ENCODE measurements at regions not wholly inside any gene's neighbourhood (a gene's known extent, or its start where the extent isn't known, plus 50 kb on each side); places are given as distances from the start of the nearest gene placed in this dataset.

- DNase-seq (ENCODE audit: low spot score), result no peak
- Histone ChIP-seq H3K9me3 (no peaks in the 10 kb centered on the region), H3K27ac (no peak overlapping the region), H3K36me3 (no peaks in the 10 kb centered on the region), H3K27me3 (no peaks in the 10 kb centered on the region), H3K4me1 (no peaks in the 10 kb centered on the region), H3K4me3 (no peak overlapping the region)
- no peak for TF ChIP-seq CTCF (IDR thresholded peaks at IDR 0.05)
These were observed 60.6 kb downstream of the DRD1 start for GRCh38 chr5:175383350-175383749.

GRCh38 chr5:175382171-175382570, 61.8 kb downstream of the DRD1 start:
- H3K4me3 ChIP-seq, result no peak overlapping the region
- no peaks in the 10 kb centered on the region for H3K9me3 ChIP-seq
- H3K4me1 ChIP-seq, result no peaks in the 10 kb centered on the region
- no peaks in the 10 kb centered on the region for H3K36me3 ChIP-seq
- TF ChIP-seq CTCF (IDR thresholded peaks at IDR 0.05), result no peak
- no peak for DNase-seq (ENCODE audit: low spot score)
- H3K27me3 ChIP-seq, result no peaks in the 10 kb centered on the region
- H3K27ac ChIP-seq, result no peak overlapping the region

DNA sequence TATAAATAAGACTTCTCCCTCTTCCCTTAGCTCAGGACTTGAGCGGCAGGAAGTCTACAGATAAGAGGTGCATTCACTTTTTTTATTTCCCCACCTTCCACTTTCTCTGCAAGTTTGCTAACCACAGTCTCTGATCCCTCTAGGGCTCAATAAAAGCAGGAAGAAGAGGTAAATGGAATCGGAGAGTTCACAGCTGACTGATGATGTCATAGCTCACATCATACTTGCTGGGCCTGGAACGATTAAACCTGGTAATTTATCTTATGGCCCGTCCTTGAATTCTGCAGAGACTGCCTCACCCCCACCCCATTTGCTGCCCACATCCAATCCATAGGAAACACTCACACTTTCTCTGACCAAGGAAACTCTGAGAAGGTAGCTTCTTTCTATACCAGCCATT, 62.9 kb downstream of the DRD1 start:
- Histone ChIP-seq H3K27ac (no peak overlapping the region), H3K4me1 (no peaks in the 10 kb centered on the region), H3K36me3 (no peaks in the 10 kb centered on the region), H3K27me3 (no peaks in the 10 kb centered on the region), H3K9me3 (no peaks in the 10 kb centered on the region), H3K4me3 (no peak overlapping the region)
- no peak for TF ChIP-seq CTCF (IDR thresholded peaks at IDR 0.05)
- no peak for DNase-seq (ENCODE audit: low spot score)

DNA sequence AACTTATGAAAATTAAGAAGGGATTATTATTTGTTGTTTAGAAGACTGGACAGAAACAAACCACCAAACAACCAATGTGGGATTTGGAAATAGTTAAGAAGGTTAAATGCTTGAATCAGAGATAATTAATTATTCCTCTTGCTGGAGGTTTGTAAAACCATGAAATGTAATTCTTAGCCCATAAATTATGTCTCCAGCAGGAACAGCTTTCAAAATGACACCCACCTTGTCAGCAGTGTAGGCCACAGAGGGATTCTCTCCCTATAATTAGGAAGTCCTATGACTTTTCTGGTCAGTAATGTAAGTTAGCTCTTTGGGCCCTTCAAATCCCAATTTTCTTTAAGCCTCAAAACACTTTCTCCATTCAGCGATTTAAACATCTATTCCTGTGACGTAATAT, 63.3 kb downstream of the DRD1 start:
- no peaks in the 10 kb centered on the region for H3K4me1 ChIP-seq
- no peak for DNase-seq (ENCODE audit: low spot score)
- H3K36me3 ChIP-seq, result no peaks in the 10 kb centered on the region
- TF ChIP-seq CTCF (IDR thresholded peaks at IDR 0.05), result no peak
- no peaks in the 10 kb centered on the region for H3K27me3 ChIP-seq
- no peaks in the 10 kb centered on the region for H3K9me3 ChIP-seq
- H3K4me3 ChIP-seq, result no peak overlapping the region
- no peak overlapping the region for H3K27ac ChIP-seq

DNA sequence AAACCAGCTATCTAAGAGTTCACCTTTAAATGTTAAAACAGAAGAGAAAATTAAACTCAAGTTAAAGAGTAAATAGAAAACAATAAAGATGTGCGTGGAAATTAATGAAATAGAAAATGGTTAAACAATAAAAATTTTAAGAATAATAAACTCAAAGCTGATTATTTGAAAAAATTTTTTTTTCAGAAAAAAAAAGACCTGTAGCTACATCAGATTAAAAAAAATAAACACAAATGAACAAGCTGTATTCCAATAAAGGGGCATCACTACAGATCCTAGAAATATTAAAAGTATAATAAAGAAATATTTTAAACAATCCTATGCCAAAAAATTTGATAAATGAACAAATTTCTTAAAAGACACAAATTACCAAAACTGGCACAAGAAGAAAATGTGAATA, 64.1 kb downstream of the DRD1 start:
- Histone ChIP-seq H3K27ac (no peak overlapping the region), H3K36me3 (no peaks in the 10 kb centered on the region), H3K9me3 (no peaks in the 10 kb centered on the region), H3K27me3 (no peaks in the 10 kb centered on the region), H3K4me3 (no peak overlapping the region), H3K4me1 (no peaks in the 10 kb centered on the region)
- no peak for TF ChIP-seq CTCF (IDR thresholded peaks at IDR 0.05)
- DNase-seq (ENCODE audit: low spot score), result no peak

DNA sequence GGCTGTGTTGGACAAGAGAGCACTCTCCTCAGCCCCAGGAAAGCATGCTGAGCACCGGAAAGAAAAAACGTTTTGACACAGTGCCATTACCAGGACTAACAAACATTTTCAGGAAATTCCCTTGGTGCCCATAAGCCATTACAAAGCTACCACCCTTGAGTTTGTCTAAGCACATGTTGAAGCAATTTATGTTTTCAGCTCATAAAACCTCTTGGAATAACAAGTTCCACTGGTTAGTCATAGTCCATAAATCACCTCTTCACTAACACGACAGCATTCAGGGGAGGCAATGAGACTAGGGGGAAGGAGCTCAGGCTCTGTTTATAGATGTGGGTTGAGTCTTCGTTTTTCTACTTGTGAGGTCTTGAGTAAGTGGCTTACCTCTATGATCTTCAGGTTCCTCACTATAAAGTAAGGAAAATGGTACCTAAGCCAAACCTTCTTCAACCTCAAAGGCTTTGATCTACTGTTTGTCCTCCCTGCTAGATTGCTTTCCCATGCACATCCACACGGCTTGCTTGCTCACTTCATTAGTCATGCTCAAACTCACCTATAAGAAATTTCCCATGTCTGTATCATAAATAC, 65.4 kb downstream of the DRD1 start:
- Histone ChIP-seq H3K27me3 (no peaks in the 10 kb centered on the region), H3K36me3 (no peaks in the 10 kb centered on the region), H3K27ac (no peak overlapping the region), H3K4me3 (no peak overlapping the region), H3K4me1 (no peaks in the 10 kb centered on the region), H3K9me3 (no peaks in the 10 kb centered on the region)
- no peak for TF ChIP-seq CTCF (IDR thresholded peaks at IDR 0.05)
- no peak for DNase-seq (ENCODE audit: low spot score)
